MM.1S (cell line): ENCODE measurements at regions not wholly inside any gene's neighbourhood (a gene's known extent, or its start where the extent isn't known, plus 50 kb on each side); places are given as distances from the start of the nearest gene placed in this dataset.
"Not testable (repeated sequence)": the region's sequence is repeated elsewhere in the genome, so short reads cannot be mapped to it uniquely, and the experiment has no call there.

Source experiments
- DNase-seq: peaks from one replicate; pipeline ENCODE4 v3.0.0-alpha.2; 2015
- H2AFZ ChIP-seq: fragments of 300-600 bp; sonication (generic); 2 replicates; pipeline ENCODE4 v1.6.0; 2016; ENCODE audit warnings: antibody characterized with exemption, low read length
- H3F3A ChIP-seq: fragments of 300-600 bp; sonication (generic); 2 replicates; pipeline ENCODE4 v1.6.1; 2016; ENCODE audit warnings: mild to moderate bottlenecking, antibody characterized with exemption, low read length, moderate library complexity, mixed read lengths; ENCODE audit not compliant: insufficient read depth
- H3K27ac ChIP-seq: fragments of 300-600 bp; sonication (generic); 2 replicates; pipeline ENCODE4 v1.5.1; 2016; ENCODE audit warnings: mild to moderate bottlenecking, low read length
- H3K27me3 ChIP-seq: fragments of 300-600 bp; sonication (generic); replicated peaks from 2 replicates; pipeline ENCODE4 v1.6.0; 2016; ENCODE audit warnings: low read length; ENCODE audit not compliant: insufficient read depth
- H3K36me3 ChIP-seq: fragments of 300-600 bp; sonication (generic); replicated peaks from 2 replicates; pipeline ENCODE4 v1.6.1; 2016; ENCODE audit warnings: mild to moderate bottlenecking, low read length, mixed read lengths; ENCODE audit not compliant: insufficient read depth
- H3K4me1 ChIP-seq: fragments of 300-600 bp; sonication (generic); 2 replicates; pipeline ENCODE4 v1.6.1; 2016; ENCODE audit warnings: low read length, mixed read lengths
- H3K4me2 ChIP-seq: fragments of 300-600 bp; sonication (generic); 2 replicates; pipeline ENCODE4 v1.6.0; 2016; ENCODE audit warnings: low read depth, low read length
- H3K4me3 ChIP-seq: fragments of 300-600 bp; sonication (generic); 2 replicates; pipeline ENCODE4 v1.5.1; 2016; ENCODE audit warnings: low read length, mixed read lengths
- H3K79me2 ChIP-seq: fragments of 300-600 bp; sonication (generic); 2 replicates; pipeline ENCODE4 v1.6.1; 2016; ENCODE audit warnings: mixed run types, low read length, mixed read lengths
- H3K9ac ChIP-seq: fragments of 300-600 bp; sonication (generic); 2 replicates; pipeline ENCODE4 v1.6.1; 2016; ENCODE audit warnings: low read length, mixed read lengths
- H3K9me2 ChIP-seq: fragments of 300-600 bp; sonication (generic); replicated peaks from 2 replicates; pipeline ENCODE4 v1.6.1; 2016; ENCODE audit warnings: mild to moderate bottlenecking, low read length, mixed read lengths; ENCODE audit not compliant: insufficient read depth
- H3K9me3 ChIP-seq: fragments of 300-600 bp; sonication (generic); replicated peaks from 2 replicates; pipeline ENCODE4 v1.6.1; 2016; ENCODE audit warnings: mild to moderate bottlenecking, low read length, mixed read lengths; ENCODE audit not compliant: insufficient read depth
- H4K20me1 ChIP-seq: fragments of 300-600 bp; sonication (generic); 2 replicates; pipeline ENCODE4 v1.6.1; 2016; ENCODE audit warnings: mild to moderate bottlenecking, low read length, moderate library complexity, mixed read lengths; ENCODE audit not compliant: insufficient read depth
- CTCF ChIP-seq: fragments of 300-600 bp; sonication (generic); IDR thresholded peaks from 2 replicates; pipeline ENCODE4 v1.5.1; 2016; ENCODE audit warnings: antibody characterized with exemption, low read length, mixed read lengths
- EZH2 ChIP-seq: fragments of 300-600 bp; sonication (generic); optimal IDR thresholded peaks from 2 replicates; pipeline ENCODE3; 2017; ENCODE audit warnings: low read depth, mild to moderate bottlenecking, antibody characterized with exemption, low read length, mixed read lengths
- EZH2phosphoT487 ChIP-seq: fragments of 300-600 bp; sonication (generic); IDR thresholded peaks from 2 replicates; pipeline ENCODE4 v1.6.1; 2018; ENCODE audit warnings: antibody characterized with exemption, low read length

GRCh38 chr21:27321791-27322190 is 354.9 kb upstream of the ADAMTS5 start:
- no peaks in the 10 kb centered on the region for H3F3A ChIP-seq
- no peaks in the 10 kb centered on the region; the same call in 1 of the 2 replicates for H3K9me2 ChIP-seq
- H3K9me3 ChIP-seq = no peaks in the 10 kb centered on the region
- no peak overlapping the region for H3K27ac ChIP-seq
- no peaks in the 10 kb centered on the region for H3K79me2 ChIP-seq
- H3K27me3 ChIP-seq = no peaks in the 10 kb centered on the region
- no peak for DNase-seq
- no peak overlapping the region for H3K9ac ChIP-seq
- no peak overlapping the region for H3K4me3 ChIP-seq
- no peaks in the 10 kb centered on the region for H3K36me3 ChIP-seq
- TF ChIP-seq CTCF (no peak), EZH2 (no peak), EZH2phosphoT487 (no peak)
- H3K4me2 ChIP-seq = no peak overlapping the region
- H4K20me1 ChIP-seq = no peaks in the 10 kb centered on the region
- H2AFZ ChIP-seq = no peak overlapping the region
- no peaks in the 10 kb centered on the region for H3K4me1 ChIP-seq

GRCh38 chr21:27320868-27321267 is 354.0 kb upstream of the ADAMTS5 start:
- Histone ChIP-seq H2AFZ (no peak overlapping the region), H3K4me1 (no peaks in the 10 kb centered on the region), H3F3A (no peaks in the 10 kb centered on the region), H3K9ac (no peak overlapping the region), H3K79me2 (no peaks in the 10 kb centered on the region), H3K9me3 (no peaks in the 10 kb centered on the region), H3K9me2 (no peaks in the 10 kb centered on the region; the same call in 1 of the 2 replicates), H3K4me3 (no peak overlapping the region), H3K27me3 (no peaks in the 10 kb centered on the region), H3K27ac (no peak overlapping the region), H4K20me1 (no peaks in the 10 kb centered on the region), H3K4me2 (no peak overlapping the region), H3K36me3 (no peaks in the 10 kb centered on the region)
- TF ChIP-seq EZH2phosphoT487 = no peak
- TF ChIP-seq CTCF = no peak
- TF ChIP-seq EZH2 = no peak
- no peak for DNase-seq

DNA sequence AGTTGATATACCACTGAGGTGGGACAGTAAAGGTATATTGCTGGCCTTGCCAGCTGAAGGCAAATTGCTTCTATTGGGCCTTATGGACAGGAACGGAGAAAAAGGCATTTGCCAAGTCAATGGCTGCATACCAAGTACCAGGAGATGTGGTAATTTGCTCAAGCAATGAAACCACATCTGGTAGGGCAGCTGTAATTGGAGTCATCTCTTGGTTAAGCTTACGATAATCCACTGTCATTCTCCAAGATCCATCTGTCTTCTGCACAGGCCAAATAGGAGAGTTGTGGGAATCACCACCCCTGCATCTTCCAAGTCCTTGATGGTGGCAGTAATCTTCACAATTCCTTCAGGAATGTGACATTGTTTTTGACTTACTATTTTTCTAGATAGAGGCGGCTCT is 350.7 kb upstream of the ADAMTS5 start:
- H3K4me2 ChIP-seq, H3K4me1 ChIP-seq, H3K27me3 ChIP-seq, H3K4me3 ChIP-seq, H3K36me3 ChIP-seq, H3K79me2 ChIP-seq, H2AFZ ChIP-seq, H3K9me2 ChIP-seq, H3K27ac ChIP-seq, DNase-seq, H3F3A ChIP-seq, H3K9me3 ChIP-seq, H3K9ac ChIP-seq, H4K20me1 ChIP-seq: not testable (repeated sequence)

GRCh38 chr21:27315373-27315772 is 348.5 kb upstream of the ADAMTS5 start:
- Histone ChIP-seq H4K20me1 (no peaks in the 10 kb centered on the region), H3K27me3 (no peaks in the 10 kb centered on the region), H2AFZ (no peak overlapping the region), H3K9ac (no peak overlapping the region), H3K9me2 (no peaks in the 10 kb centered on the region), H3K79me2 (no peaks in the 10 kb centered on the region), H3K4me3 (no peak overlapping the region), H3K4me2 (no peak overlapping the region), H3K27ac (no peak overlapping the region), H3K9me3 (no peaks in the 10 kb centered on the region), H3K4me1 (no peaks in the 10 kb centered on the region), H3K36me3 (no peaks in the 10 kb centered on the region), H3F3A (no peaks in the 10 kb centered on the region)
- TF ChIP-seq EZH2 = no peak
- TF ChIP-seq EZH2phosphoT487 = no peak
- no peak for TF ChIP-seq CTCF
- DNase-seq = no peak
